Small intestine (tissue), 7 donors: ENCODE measurements at regions not wholly inside any gene's neighbourhood (a gene's known extent, or its start where the extent isn't known, plus 50 kb on each side); places are given as distances from the start of the nearest gene placed in this dataset.

Source experiments
- DNase-seq, 2 donors: peaks; one replicate each; pipeline versions ENCODE4 v3.0.0 to v3.0.0-alpha.2; 2013
- FAIRE-seq: peaks from 2 replicates; lab custom pipeline; 2012; peaks lifted over from hg19 to GRCh38; lab: Jason Lieb, UNC
- H3K27ac ChIP-seq, 3 donors: one replicate each; pipeline ENCODE4 v1.5.1; 2013; ENCODE audit warnings: low read length in 2 of 3, mild to moderate bottlenecking in 2 of 3, control low read depth in 1 of 3, inconsistent platforms in 1 of 3, low read depth in 1 of 3, moderate library complexity in 1 of 3
- H3K27me3 ChIP-seq, 3 donors: one replicate each; pipeline ENCODE4 v1.6.1; 2013; ENCODE audit warnings: low read length in 3 of 3, inconsistent platforms in 1 of 3; ENCODE audit not compliant: control insufficient read depth in 3 of 3, insufficient read depth in 3 of 3
- H3K36me3 ChIP-seq, 3 donors: one replicate each; pipeline ENCODE4 v1.6.1; 2013; ENCODE audit warnings: low read length in 3 of 3, inconsistent platforms in 1 of 3, low read depth in 1 of 3, mild to moderate bottlenecking in 1 of 3, moderate library complexity in 1 of 3; ENCODE audit not compliant: control insufficient read depth in 3 of 3, insufficient read depth in 2 of 3
- H3K4me1 ChIP-seq, 3 donors: one replicate each; pipeline ENCODE4 v1.6.1; 2013; ENCODE audit warnings: low read length in 2 of 3, inconsistent platforms in 1 of 3, low read depth in 1 of 3, mild to moderate bottlenecking in 1 of 3, moderate library complexity in 1 of 3; ENCODE audit not compliant: control insufficient read depth in 3 of 3, insufficient read depth in 2 of 3
- H3K4me3 ChIP-seq, 3 donors: one replicate each; pipeline ENCODE4 v1.5.1; 2013; ENCODE audit warnings: low read length in 3 of 3, control low read depth in 1 of 3, inconsistent platforms in 1 of 3, low read depth in 1 of 3, mild to moderate bottlenecking in 1 of 3, moderate library complexity in 1 of 3
- H3K9me3 ChIP-seq, 2 donors: one replicate each; pipeline ENCODE4 v1.6.1; 2013; ENCODE audit warnings: low read depth in 1 of 2, low read length in 1 of 2; ENCODE audit not compliant: control insufficient read depth in 2 of 2, insufficient read depth in 1 of 2
- WGBS, 3 donors: extraction: QIAGEN DNeasy Blood & Tissue Kit; methylation state at CpG; one replicate each; pipeline ENCODE4 v1.1.7; 2013; 5-methylcytosine and 5-hydroxymethylcytosine counted together
- donor health status: healthy with polysubstance abuse.
- donor health status: control.
- donor health status: control.
- donor health status: Bipolar disorder and iron deficiency.
- donor health status: healthy.

- 55 to 60% (median 56%) methylated on average over 4 of the region's 4 CpGs for WGBS, 3 donors
- H3K9me3 ChIP-seq: peaks cover 0 to 5% of the 10 kb centered on the region in 2 donors
- FAIRE-seq (no peak), DNase-seq (no peak)
- no peak overlapping the region for H3K4me3 ChIP-seq
- H3K4me1 ChIP-seq: no peaks in the 10 kb centered on the region
- H3K36me3 ChIP-seq: no peaks in the 10 kb centered on the region
- H3K27ac ChIP-seq: no peak overlapping the region
- peaks cover 0 to 4% (median 0%) of the 10 kb centered on the region in 3 donors for H3K27me3 ChIP-seq
Measured at GRCh38 chr2:111673526-111673925, 210.5 kb downstream of the ANAPC1 start.

GRCh38 chr2:111675419-111676194 is 208.4 kb downstream of the ANAPC1 start:
- peaks cover 0 to 5% of the 10 kb centered on the region in 2 donors for H3K9me3 ChIP-seq
- peaks cover 0 to 4% (median 0%) of the 10 kb centered on the region in 3 donors for H3K27me3 ChIP-seq
- H3K27ac ChIP-seq: peak overlapping the region in 1 of 3 donors; percentile 7
- DNase-seq (no peak), FAIRE-seq (no peak)
- 73 to 78% (median 77%) methylated on average over 10 of the region's 10 CpGs for WGBS, 3 donors
- no peaks in the 10 kb centered on the region for H3K4me1 ChIP-seq
- H3K4me3 ChIP-seq: no peak overlapping the region
- no peaks in the 10 kb centered on the region for H3K36me3 ChIP-seq

- 77 to 85% (median 82%) methylated on average over 4 of the region's 4 CpGs for whole genome bisulfite sequencing, 3 donors
- no peaks in the 10 kb centered on the region for H3K4me1 ChIP-seq
- no peaks in the 10 kb centered on the region for H3K36me3 ChIP-seq
- no peak overlapping the region for H3K27ac ChIP-seq
- peaks cover 0 to 4% (median 0%) of the 10 kb centered on the region in 3 donors for H3K27me3 ChIP-seq
- FAIRE-seq (no peak), DNase-seq (no peak)
- H3K4me3 ChIP-seq: no peak overlapping the region
- H3K9me3 ChIP-seq: peaks cover 0 to 5% of the 10 kb centered on the region in 2 donors
Measured at GRCh38 chr2:111676291-111676822, 207.6 kb downstream of the ANAPC1 start.

- no peaks in the 10 kb centered on the region for H3K4me1 ChIP-seq
- DNase-seq (no peak), FAIRE-seq (no peak)
- no peak overlapping the region for H3K27ac ChIP-seq
- no peaks in the 10 kb centered on the region for H3K36me3 ChIP-seq
- WGBS, 3 donors: 73 to 80% (median 79%) methylated on average over 7 of the region's 7 CpGs
- peaks cover 0 to 4% (median 0%) of the 10 kb centered on the region in 3 donors for H3K27me3 ChIP-seq
- no peaks in the 10 kb centered on the region for H3K9me3 ChIP-seq
- H3K4me3 ChIP-seq: no peak overlapping the region
Measured at GRCh38 chr2:111678161-111678560, 205.8 kb downstream of the ANAPC1 start.

- Histone ChIP-seq H3K4me1 (no peaks in the 10 kb centered on the region), H3K9me3 (no peaks in the 10 kb centered on the region), H3K27me3 (peaks cover 0 to 4% (median 0%) of the 10 kb centered on the region in 3 donors), H3K4me3 (no peak overlapping the region), H3K36me3 (no peaks in the 10 kb centered on the region), H3K27ac (no peak overlapping the region)
- 40 to 52% (median 52%) methylated on average over 5 of the region's 5 CpGs for WGBS, 3 donors
- DNase-seq (no peak), FAIRE-seq (no peak)
Measured at GRCh38 chr2:111678651-111679050, 205.3 kb downstream of the ANAPC1 start.

- DNase-seq (no peak), FAIRE-seq (no peak)
- Histone ChIP-seq H3K27ac (no peak overlapping the region), H3K4me3 (no peak overlapping the region), H3K9me3 (no peaks in the 10 kb centered on the region), H3K27me3 (peaks cover 0 to 4% (median 0%) of the 10 kb centered on the region in 3 donors), H3K36me3 (no peaks in the 10 kb centered on the region), H3K4me1 (no peaks in the 10 kb centered on the region)
- 88 to 89% (median 89%) methylated on average over 2 of the region's 2 CpGs for WGBS, 3 donors
Measured at GRCh38 chr2:111679202-111679601, 204.8 kb downstream of the ANAPC1 start.

GRCh38 chr2:111684611-111685010 is 199.4 kb downstream of the ANAPC1 start:
- Histone ChIP-seq H3K36me3 (no peaks in the 10 kb centered on the region), H3K4me3 (no peak overlapping the region), H3K9me3 (no peaks in the 10 kb centered on the region), H3K27me3 (peaks cover 0 to 4% (median 0%) of the 10 kb centered on the region in 3 donors), H3K27ac (no peak overlapping the region), H3K4me1 (no peaks in the 10 kb centered on the region)
- no peak for FAIRE-seq
- WGBS, 3 donors: 51 to 79% (median 75%) methylated on average over 3 of the region's 3 CpGs
- no peak for DNase-seq

GRCh38 chr2:111685342-111685741 is 198.7 kb downstream of the ANAPC1 start:
- Histone ChIP-seq H3K27me3 (peaks cover 0 to 4% (median 0%) of the 10 kb centered on the region in 3 donors), H3K9me3 (no peaks in the 10 kb centered on the region), H3K4me3 (no peak overlapping the region), H3K4me1 (no peaks in the 10 kb centered on the region), H3K36me3 (no peaks in the 10 kb centered on the region), H3K27ac (no peak overlapping the region)
- no peak for DNase-seq
- no peak for FAIRE-seq
